NCI-H1417 (cell line): ENCODE measurements at regions not wholly inside any gene's neighbourhood (a gene's known extent, or its start where the extent isn't known, plus 50 kb on each side); places are given as distances from the start of the nearest gene placed in this dataset.

Experiments used
- DNase-seq, 3 experiments: peaks; one replicate each; lab custom pipeline; 2025; lab: John Stamatoyannopoulos, UW

GRCh38 chr7:84492098-84493034, 297.8 kb upstream of the SEMA3A start:
- peak in 2 of 3 experiments; percentile 79 to 87 for DNase-seq

GRCh38 chr7:84490661-84491060, 296.1 kb upstream of the SEMA3A start:
- DNase-seq: peak in 1 of 3 experiments; percentile 20

GRCh38 chr7:84484502-84485079, 290.0 kb upstream of the SEMA3A start:
- no peak for DNase-seq

- no peak for DNase-seq
Measured at GRCh38 chr7:84482476-84482875, 287.9 kb upstream of the SEMA3A start.

- peak in 1 of 3 experiments; percentile 63 for DNase-seq
Measured at GRCh38 chr7:84479059-84479458, 284.5 kb upstream of the SEMA3A start.

GRCh38 chr7:84477786-84478478, 283.3 kb upstream of the SEMA3A start:
- DNase-seq: peak in 1 of 3 experiments; percentile 22

GRCh38 chr7:84474436-84474835, 279.8 kb upstream of the SEMA3A start:
- DNase-seq: peak in 2 of 3 experiments; percentile 17 to 81

- DNase-seq: no peak
Measured at GRCh38 chr7:84471576-84471975, 277.0 kb upstream of the SEMA3A start.

GRCh38 chr7:84469034-84469433, 274.4 kb upstream of the SEMA3A start:
- DNase-seq: no peak

GRCh38 chr7:84462259-84462658, 267.7 kb upstream of the SEMA3A start:
- DNase-seq: no peak

GRCh38 chr7:84461093-84461492, 266.5 kb upstream of the SEMA3A start:
- no peak for DNase-seq

GRCh38 chr7:84455788-84456187, 261.2 kb upstream of the SEMA3A start:
- peak in 1 of 3 experiments; percentile 39 for DNase-seq

GRCh38 chr7:84454174-84454959, 259.8 kb upstream of the SEMA3A start:
- DNase-seq: no peak

- no peak for DNase-seq
Measured at GRCh38 chr7:84452618-84453017, 258.0 kb upstream of the SEMA3A start.

- no peak for DNase-seq
Measured at GRCh38 chr7:84450772-84451171, 256.2 kb upstream of the SEMA3A start.

GRCh38 chr7:84447636-84448293, 253.2 kb upstream of the SEMA3A start:
- no peak for DNase-seq

- no peak for DNase-seq
Measured at GRCh38 chr7:84446991-84447480, 252.4 kb upstream of the SEMA3A start.

- DNase-seq: no peak
Measured at GRCh38 chr7:84425702-84426259, 231.2 kb upstream of the SEMA3A start.

- DNase-seq: no peak
Measured at GRCh38 chr7:84422790-84423189, 228.2 kb upstream of the SEMA3A start.

- DNase-seq: peak; percentile 10 to 88 (median 41)
Measured at GRCh38 chr7:84412161-84412969, 217.8 kb upstream of the SEMA3A start.
